ENCODE measurements at regions not wholly inside any gene's neighbourhood (a gene's known extent, or its start where the extent isn't known, plus 50 kb on each side); places are given as distances from the start of the nearest gene placed in this dataset.

- no peak overlapping the region for H2AFZ ChIP-seq (ENCODE audit: low read length)
- H3K79me2 ChIP-seq (ENCODE audit: insufficient read depth, low read length) = no peaks in the 10 kb centered on the region
- H3K27ac ChIP-seq (ENCODE audit: low read depth, low read length, poor library complexity, severe bottlenecking) = no peak overlapping the region
- no peaks in the 10 kb centered on the region for H3K4me1 ChIP-seq (ENCODE audit: insufficient read depth, low read length, severe bottlenecking)
- no peaks in the 10 kb centered on the region for H3K9me3 ChIP-seq (ENCODE audit: low read length)
- H3K9ac ChIP-seq (ENCODE audit: low read length) = no peak overlapping the region
- H3K36me3 ChIP-seq (ENCODE audit: insufficient read depth, low read length) = no peaks in the 10 kb centered on the region
- no peaks in the 10 kb centered on the region for H3K9me2 ChIP-seq (ENCODE audit: low read depth, low read length)
- no peak overlapping the region for H3K4me3 ChIP-seq (ENCODE audit: low read depth, low read length, poor library complexity, severe bottlenecking)
- TF ChIP-seq CTCF (IDR thresholded peaks at IDR 0.05; ENCODE audit: low read length) = no peak
- TF ChIP-seq EZH2 (IDR thresholded peaks at IDR 0.05; ENCODE audit: borderline replicate concordance, low read length) = no peak
- no peak overlapping the region for H3K4me2 ChIP-seq (ENCODE audit: low read length)
- no peaks in the 10 kb centered on the region for H4K20me1 ChIP-seq (ENCODE audit: insufficient read depth, low read length)
- H3K27me3 ChIP-seq (ENCODE audit: insufficient read depth, low read length) = no peaks in the 10 kb centered on the region
- H3F3A ChIP-seq (ENCODE audit: insufficient read depth, low read length) = no peaks in the 10 kb centered on the region
Measured at GRCh38 chrX:17984415-17984814, 123.3 kb upstream of the RAI2 start.

GRCh38 chrX:17983389-17983788 is 122.3 kb upstream of the RAI2 start:
- Histone ChIP-seq H3K27ac (ENCODE audit: low read depth, low read length, poor library complexity, severe bottlenecking) (no peak overlapping the region), H3K4me3 (ENCODE audit: low read depth, low read length, poor library complexity, severe bottlenecking) (no peak overlapping the region), H3K4me2 (ENCODE audit: low read length) (no peak overlapping the region), H4K20me1 (ENCODE audit: insufficient read depth, low read length) (no peaks in the 10 kb centered on the region), H3K9ac (ENCODE audit: low read length) (no peak overlapping the region), H3F3A (ENCODE audit: insufficient read depth, low read length) (no peaks in the 10 kb centered on the region), H3K9me3 (ENCODE audit: low read length) (no peaks in the 10 kb centered on the region), H2AFZ (ENCODE audit: low read length) (no peak overlapping the region), H3K9me2 (ENCODE audit: low read depth, low read length) (no peaks in the 10 kb centered on the region), H3K4me1 (ENCODE audit: insufficient read depth, low read length, severe bottlenecking) (no peaks in the 10 kb centered on the region), H3K27me3 (ENCODE audit: insufficient read depth, low read length) (no peaks in the 10 kb centered on the region), H3K79me2 (ENCODE audit: insufficient read depth, low read length) (no peaks in the 10 kb centered on the region), H3K36me3 (ENCODE audit: insufficient read depth, low read length) (no peaks in the 10 kb centered on the region)
- TF ChIP-seq CTCF (IDR thresholded peaks at IDR 0.05; ENCODE audit: low read length) (no peak), EZH2 (IDR thresholded peaks at IDR 0.05; ENCODE audit: borderline replicate concordance, low read length) (no peak)

GRCh38 chrX:17977696-17978095 is 116.6 kb upstream of the RAI2 start:
- Histone ChIP-seq H3K9me2 (ENCODE audit: low read depth, low read length) (no peaks in the 10 kb centered on the region), H4K20me1 (ENCODE audit: insufficient read depth, low read length) (no peaks in the 10 kb centered on the region), H3K36me3 (ENCODE audit: insufficient read depth, low read length) (no peaks in the 10 kb centered on the region), H3K4me3 (ENCODE audit: low read depth, low read length, poor library complexity, severe bottlenecking) (no peak overlapping the region), H3F3A (ENCODE audit: insufficient read depth, low read length) (no peaks in the 10 kb centered on the region), H3K4me1 (ENCODE audit: insufficient read depth, low read length, severe bottlenecking) (no peaks in the 10 kb centered on the region), H3K79me2 (ENCODE audit: insufficient read depth, low read length) (no peaks in the 10 kb centered on the region), H3K4me2 (ENCODE audit: low read length) (no peak overlapping the region), H2AFZ (ENCODE audit: low read length) (no peak overlapping the region), H3K9me3 (ENCODE audit: low read length) (no peaks in the 10 kb centered on the region), H3K27ac (ENCODE audit: low read depth, low read length, poor library complexity, severe bottlenecking) (no peak overlapping the region), H3K9ac (ENCODE audit: low read length) (no peak overlapping the region), H3K27me3 (ENCODE audit: insufficient read depth, low read length) (no peaks in the 10 kb centered on the region)
- TF ChIP-seq EZH2 (IDR thresholded peaks at IDR 0.05; ENCODE audit: borderline replicate concordance, low read length) (no peak), CTCF (IDR thresholded peaks at IDR 0.05; ENCODE audit: low read length) (no peak)

All from OCI-LY1 (cell line).